H1 (cell line): ENCODE measurements at regions not wholly inside any gene's neighbourhood (a gene's known extent, or its start where the extent isn't known, plus 50 kb on each side); places are given as distances from the start of the nearest gene placed in this dataset.

ENCODE experiments used
- CTCF ChIA-PET: fragments of 300-600 bp; sonication (Branson Sonifier 250); formaldehyde crosslinking; loops from one replicate; lab custom pipeline; 2021; ENCODE audit not compliant: partially characterized antibody; lab: Charles Lee
- POLR2A ChIA-PET: fragments of 300-600 bp; sonication (Branson Sonifier 250); formaldehyde crosslinking; loops from one replicate; lab custom pipeline; 2021; ENCODE audit warnings: inconsistent platforms; ENCODE audit not compliant: partially characterized antibody; lab: Charles Lee
- DNase-seq, 2 experiments: peaks; one replicate each; pipeline versions ENCODE4 v3.0.0 to v3.0.0-alpha.2; 2010 to 2022; ENCODE audit warnings: low spot score in 2 of 2, low read depth in 1 of 2, mixed read lengths in 1 of 2
- FAIRE-seq: peaks from 2 replicates; lab custom pipeline; 2011; peaks lifted over from hg19 to GRCh38; lab: Jason Lieb, UNC
- H2AFZ ChIP-seq: 2 replicates; pipeline ENCODE4 v1.8.1; 2012; ENCODE audit warnings: low read length, inconsistent platforms
- H2AK5ac ChIP-seq: 2 replicates; pipeline ENCODE4 v1.6.1; 2013; ENCODE audit warnings: low read depth, low read length
- H2BK120ac ChIP-seq: replicated peaks from 2 replicates; pipeline ENCODE3; 2013; ENCODE audit warnings: low read depth, low read length, inconsistent platforms
- H2BK12ac ChIP-seq: 2 replicates; pipeline ENCODE4 v1.6.1; 2013; ENCODE audit warnings: low read depth, low read length
- H2BK15ac ChIP-seq: 2 replicates; pipeline ENCODE4 v1.6.1; 2013; ENCODE audit warnings: low read length
- H2BK20ac ChIP-seq: 2 replicates; pipeline ENCODE4 v1.6.1; 2013; ENCODE audit warnings: low read length
- H2BK5ac ChIP-seq: 2 replicates; pipeline ENCODE4 v1.6.1; 2013; ENCODE audit warnings: low read depth, low read length
- H3K14ac ChIP-seq: 2 replicates; pipeline ENCODE4 v1.6.1; 2013; ENCODE audit warnings: inconsistent platforms; ENCODE audit not compliant: insufficient read length
- H3K18ac ChIP-seq: 2 replicates; pipeline ENCODE4 v1.6.1; 2013; ENCODE audit warnings: low read length; ENCODE audit errors: extremely low read depth
- H3K23ac ChIP-seq: 2 replicates; pipeline ENCODE4 v1.6.1; 2013; ENCODE audit warnings: inconsistent platforms; ENCODE audit not compliant: insufficient read length
- H3K23me2 ChIP-seq: 2 replicates; pipeline ENCODE4 v1.6.1; 2013; ENCODE audit warnings: low read depth, low read length
- H3K27ac ChIP-seq: 2 replicates; pipeline ENCODE4 v1.6.1; 2011; ENCODE audit warnings: low read depth, low read length, inconsistent platforms
- H3K27me3 ChIP-seq, 4 experiments: replicated peaks in 1 of 4; 1 replicate in 1 of 4; 2 replicates in 3 of 4; pipeline versions ENCODE4 v1.6.1 to v1.8.1; 2011 to 2013; ENCODE audit warnings: low read length in 3 of 4, mild to moderate bottlenecking in 3 of 4, inconsistent platforms in 2 of 4, mixed read lengths in 2 of 4, moderate library complexity in 1 of 4; ENCODE audit not compliant: control insufficient read depth in 3 of 4, insufficient read depth in 3 of 4; ENCODE audit errors: extremely low read depth in 1 of 4
- H3K36me3 ChIP-seq, 4 experiments: 2 replicates each; pipeline versions ENCODE4 v1.6.1 to v1.8.1; 2011 to 2013; ENCODE audit warnings: mild to moderate bottlenecking in 4 of 4, low read length in 3 of 4, moderate library complexity in 2 of 4, control low read depth in 1 of 4, inconsistent platforms in 1 of 4; ENCODE audit not compliant: insufficient read depth in 4 of 4, control insufficient read depth in 2 of 4
- H3K4ac ChIP-seq: replicated peaks from 2 replicates; pipeline ENCODE3; 2013; ENCODE audit warnings: low read length, low read depth, mixed read lengths, inconsistent platforms; ENCODE audit not compliant: insufficient read length
- H3K4me1 ChIP-seq, 4 experiments: replicated peaks in 1 of 4; 1 replicate in 1 of 4; 2 replicates in 3 of 4; pipeline versions ENCODE4 v1.6.1 to v1.8.1; 2011 to 2013; ENCODE audit warnings: low read length in 3 of 4, inconsistent platforms in 2 of 4, mixed read lengths in 1 of 4; ENCODE audit not compliant: insufficient read depth in 4 of 4, control insufficient read depth in 3 of 4
- H3K4me2 ChIP-seq, 2 experiments: 2 replicates each; pipeline versions ENCODE4 v1.6.1 to v1.8.1; 2011 to 2013; ENCODE audit warnings: low read depth in 2 of 2, low read length in 2 of 2, control low read depth in 1 of 2, inconsistent platforms in 1 of 2, mild to moderate bottlenecking in 1 of 2; ENCODE audit not compliant: insufficient read depth in 1 of 2
- H3K4me3 ChIP-seq, 4 experiments: fragments of 200-600, 300-600 bp in 1 of 4; sonication (generic), shearing (Covaris generic), sonication (Bioruptor Twin) in 1 of 4; 2 replicates each; pipeline versions ENCODE4 v1.5.1 to v1.8.1; 2011 to 2016; ENCODE audit warnings: low read length in 4 of 4, low read depth in 3 of 4, control low read depth in 2 of 4, inconsistent platforms in 2 of 4, mild to moderate bottlenecking in 2 of 4, mixed read lengths in 1 of 4, moderate library complexity in 1 of 4; ENCODE audit not compliant: insufficient read depth in 2 of 4; ENCODE audit errors: extremely low read depth in 1 of 4
- H3K56ac ChIP-seq: replicated peaks from 2 replicates; pipeline ENCODE3; 2013; ENCODE audit warnings: low read depth, mild to moderate bottlenecking, mixed read lengths, low read length, inconsistent platforms; ENCODE audit not compliant: insufficient read length
- H3K79me1 ChIP-seq: 2 replicates; pipeline ENCODE4 v1.6.1; 2013; ENCODE audit warnings: low read depth, low read length, control low read depth
- H3K79me2 ChIP-seq, 2 experiments: 2 replicates each; pipeline versions ENCODE4 v1.6.1 to v1.8.1; 2012 to 2013; ENCODE audit warnings: low read length in 2 of 2, mild to moderate bottlenecking in 2 of 2, inconsistent platforms in 1 of 2; ENCODE audit not compliant: insufficient read depth in 2 of 2, control insufficient read depth in 1 of 2
- H3K9ac ChIP-seq, 4 experiments: replicated peaks in 1 of 4; 1 replicate in 1 of 4; 2 replicates in 3 of 4; pipeline versions ENCODE4 v1.6.1 to v1.8.1; 2011 to 2013; ENCODE audit warnings: low read depth in 3 of 4, low read length in 3 of 4, control low read depth in 2 of 4, mild to moderate bottlenecking in 2 of 4, moderate library complexity in 2 of 4, inconsistent platforms in 1 of 4; ENCODE audit errors: extremely low read depth in 1 of 4
- H3K9me3 ChIP-seq, 2 experiments: 2 replicates each; pipeline versions ENCODE4 v1.6.1 to v1.8.1; 2012 to 2013; ENCODE audit warnings: mild to moderate bottlenecking in 2 of 2, moderate library complexity in 2 of 2, control low read depth in 1 of 2, inconsistent platforms in 1 of 2, low read depth in 1 of 2, low read length in 1 of 2, mixed read lengths in 1 of 2; ENCODE audit not compliant: insufficient read depth in 2 of 2
- H4K20me1 ChIP-seq, 2 experiments: replicated peaks in 1 of 2; 2 replicates each; pipeline versions ENCODE3 to v1.8.1; 2011 to 2013; ENCODE audit warnings: inconsistent platforms in 2 of 2, low read length in 2 of 2, mild to moderate bottlenecking in 1 of 2; ENCODE audit not compliant: insufficient read depth in 2 of 2, control insufficient read depth in 1 of 2
- H4K5ac ChIP-seq: 2 replicates; pipeline ENCODE4 v1.6.1; 2013; ENCODE audit warnings: low read length, low read depth, mixed read lengths, inconsistent platforms; ENCODE audit not compliant: insufficient read length
- H4K8ac ChIP-seq: 2 replicates; pipeline ENCODE4 v1.8.0; 2013; ENCODE audit warnings: mild to moderate bottlenecking, moderate library complexity, low read length, inconsistent platforms; ENCODE audit not compliant: insufficient read depth; ENCODE audit errors: extremely low read depth
- H4K91ac ChIP-seq: replicated peaks from 2 replicates; pipeline ENCODE3; 2013; ENCODE audit warnings: low read length, mixed read lengths, inconsistent platforms; ENCODE audit not compliant: insufficient read length
- BRCA1 ChIP-seq: IDR thresholded peaks from 2 replicates; pipeline ENCODE4 v1.6.1; 2012; ENCODE audit warnings: low read depth, low read length, improper control_type of control experiment
- CTCF ChIP-seq, 3 experiments: IDR thresholded peaks; 1 replicate in 2 of 3; 2 replicates in 1 of 3; pipeline versions ENCODE4 v1.5.1 to v1.6.1; 2011; ENCODE audit warnings: low read length in 3 of 3, mild to moderate bottlenecking in 3 of 3, inconsistent platforms in 2 of 3, low read depth in 1 of 3, moderate library complexity in 1 of 3; ENCODE audit not compliant: insufficient read depth in 1 of 3; ENCODE audit errors: control extremely low read depth in 1 of 3
- MAX ChIP-seq: IDR thresholded peaks from 2 replicates; pipeline ENCODE4 v1.6.1; 2012; ENCODE audit warnings: inconsistent platforms
- SAP30 ChIP-seq: fragments of 300-600 bp; sonication (generic); IDR thresholded peaks from 2 replicates; pipeline ENCODE4 v1.7.1; 2012; ENCODE audit warnings: low read length, moderate library complexity, mild to moderate bottlenecking, inconsistent platforms; ENCODE audit not compliant: insufficient read depth, insufficient replicate concordance
- SIN3A ChIP-seq, 2 experiments: IDR thresholded peaks in 1 of 2; conservative IDR thresholded peaks in 1 of 2; 2 replicates each; pipeline ENCODE4 v1.6.1; 2011 to 2012; ENCODE audit warnings: low read length in 2 of 2, improper control_type of control experiment in 1 of 2, low read depth in 1 of 2, mild to moderate bottlenecking in 1 of 2
- TBP ChIP-seq: IDR thresholded peaks from 2 replicates; pipeline ENCODE4 v1.6.1; 2011; ENCODE audit warnings: low read depth, low read length, improper control_type of control experiment
- USF2 ChIP-seq: IDR thresholded peaks from 2 replicates; pipeline ENCODE4 v1.6.1; 2011; ENCODE audit warnings: low read length, improper control_type of control experiment
- WGBS, 2 experiments: shearing (Covaris generic) in 1 of 2; methylation state at CpG; one replicate each; pipeline versions ENCODE4 v1.1.6 to v1.1.7; 2013 to 2015; ENCODE audit warnings: low lambda C conversion rate in 2 of 2, mixed read lengths in 2 of 2, inconsistent platforms in 1 of 2, low coverage in 1 of 2, missing lambda C conversion rate in 1 of 2; ENCODE audit not compliant: insufficient replicate concordance in 2 of 2, insufficient coverage in 1 of 2, insufficient read length in 1 of 2; ENCODE audit errors: extremely low coverage in 1 of 2, missing lambda C conversion rate in 1 of 2; 5-methylcytosine and 5-hydroxymethylcytosine counted together

GRCh38 chr11:45339729-45340519 lies 53.8 kb upstream of the SYT13 start:
- H2BK20ac ChIP-seq = no peak overlapping the region
- H3K4me2 ChIP-seq = peak overlapping the region; percentile 0 to 62; a peak in 3 of 4 replicates
- FAIRE-seq = peak; percentile 88
- CTCF ChIA-PET = interaction anchor here (0.6 to 3.0 kb wide), 29 partner anchors 8 to 432 kb away, joined by 3 to 18 read pairs (median 4); no protein-coding TSS in a partner anchor
- H4K20me1 ChIP-seq = no peaks in the 10 kb centered on the region
- H3K4ac ChIP-seq = no peak overlapping the region
- no peak overlapping the region for H4K91ac ChIP-seq
- H3K9me3 ChIP-seq = no peaks in the 10 kb centered on the region
- H3K4me3 ChIP-seq = peak overlapping the region in 3 of 4 experiments; percentile 16 to 50 (median 25); a peak in 3 of 8 replicates
- 22% methylated on average over 21 of the region's 26 CpGs; no CpG with 5 or more reads in 1 of the 2 experiments for WGBS, 2 experiments
- DNase-seq = peak; percentile 94 to 100
- H3K9ac ChIP-seq = no peak overlapping the region
- no peak overlapping the region for H3K56ac ChIP-seq
- H3K23ac ChIP-seq = no peak overlapping the region
- H2AK5ac ChIP-seq = no peak overlapping the region
- H3K23me2 ChIP-seq = no peaks in the 10 kb centered on the region
- H2BK12ac ChIP-seq = no peak overlapping the region
- H2BK5ac ChIP-seq = no peak overlapping the region
- POLR2A ChIA-PET = no interaction called here
- no peak overlapping the region for H2BK120ac ChIP-seq
- peak overlapping the region; percentile 78; the same call in 1 of the 2 replicates for H2AFZ ChIP-seq
- peak overlapping the region; percentile 63; the same call in 1 of the 2 replicates for H2BK15ac ChIP-seq
- no peak overlapping the region for H3K18ac ChIP-seq
- peaks cover 0 to 5% (median 4%) of the 10 kb centered on the region in 4 experiments; a peak in 4 of 7 replicates for H3K4me1 ChIP-seq
- H3K27ac ChIP-seq = no peak overlapping the region
- no peak overlapping the region for H3K14ac ChIP-seq
- H4K5ac ChIP-seq = no peak overlapping the region
- H3K36me3 ChIP-seq = no peaks in the 10 kb centered on the region
- no peaks in the 10 kb centered on the region for H3K79me1 ChIP-seq
- H4K8ac ChIP-seq = no peak overlapping the region
- H3K79me2 ChIP-seq = no peaks in the 10 kb centered on the region
- H3K27me3 ChIP-seq = no peaks in the 10 kb centered on the region
- TF ChIP-seq MAX (peak; percentile 74), SIN3A (conservative IDR thresholded peaks at IDR 0.05 in 1 of 2, IDR thresholded peaks at IDR 0.05 in 1 of 2; ENCODE audit: low read depth in 1 of 2, low read length in 2 of 2) (0 out of 4 replicates have a peak, but pooled peaks of 1 of the 2 experiments have one; percentile 48), SAP30 (peak; percentile 36), TBP (peak; percentile 44; the same call in 1 of the 2 replicates), CTCF (IDR thresholded peaks at IDR 0.05; ENCODE audit: control extremely low read depth in 1 of 3, insufficient read depth in 1 of 3, low read depth in 1 of 3, low read length in 3 of 3) (peak; percentile 80 to 90 (median 85)), BRCA1 (no peak; the same call in 1 of the 2 replicates), USF2 (0 out of 2 replicates have a peak, but pooled peaks have one; percentile 20)
